K562 (cell line): ENCODE measurements at regions not wholly inside any gene's neighbourhood (a gene's known extent, or its start where the extent isn't known, plus 50 kb on each side); places are given as distances from the start of the nearest gene placed in this dataset.

Experiments
- ATF3 ChIP-seq, 2 experiments: fragments of 450-650 bp in 1 of 2; sonication (generic) in 1 of 2; formaldehyde crosslinking in 1 of 2; IDR thresholded peaks in 1 of 2; conservative IDR thresholded peaks in 1 of 2; 2 replicates each; pipeline versions ENCODE4 v1.6.1 to v1.8.1; 2016 to 2023; ENCODE audit warnings: mild to moderate bottlenecking in 2 of 2, moderate library complexity in 2 of 2, inconsistent platforms in 1 of 2, missing genetic modification reagents in 1 of 2
- CBX2 ChIP-seq: fragments of 200-600 bp; sonication (generic); IDR thresholded peaks from one replicate; pipeline ENCODE4 v1.6.1; 2012; ENCODE audit warnings: mild to moderate bottlenecking, low read length, inconsistent platforms; ENCODE audit not compliant: insufficient read depth, poor library complexity, severe bottlenecking
- CTCF ChIP-seq, 3 experiments: IDR thresholded peaks in 2 of 3; conservative IDR thresholded peaks in 1 of 3; 2 replicates each; pipeline ENCODE4 v1.5.1; 2011 to 2012; ENCODE audit warnings: low read length in 3 of 3, mild to moderate bottlenecking in 3 of 3, control low read depth in 2 of 3, improper control_type of control experiment in 1 of 3, inconsistent platforms in 1 of 3, low read depth in 1 of 3, mixed read lengths in 1 of 3, moderate library complexity in 1 of 3; ENCODE audit not compliant: insufficient read depth in 2 of 3
- E2F5 ChIP-seq: sonication (generic); formaldehyde crosslinking; IDR thresholded peaks from 2 replicates; pipeline ENCODE4 v1.8.0; 2022; ENCODE audit warnings: mild to moderate bottlenecking, missing genetic modification reagents
- HOXB6 ChIP-seq: fragments of 250-450 bp; sonication (Bioruptor Pico); IDR thresholded peaks from 2 replicates; pipeline ENCODE4 v1.5.1; 2022; ENCODE audit warnings: mild to moderate bottlenecking, borderline replicate concordance
- MTF1 ChIP-seq: fragments of 250-450 bp; sonication (Bioruptor Pico); IDR thresholded peaks from 2 replicates; pipeline ENCODE4 v1.9.0; 2021; ENCODE audit warnings: moderate library complexity, mild to moderate bottlenecking, inconsistent platforms, borderline replicate concordance
- REST ChIP-seq, 2 experiments: fragments of 450-650 bp; formaldehyde crosslinking in 1 of 2; IDR thresholded peaks; 2 replicates each; pipeline versions ENCODE4 v1.4.0 to v1.6.1; 2014 to 2020; ENCODE audit warnings: mild to moderate bottlenecking in 2 of 2, borderline replicate concordance in 1 of 2, low read depth in 1 of 2
- SAFB2 ChIP-seq: fragments of 200-400 bp; formaldehyde crosslinking; IDR thresholded peaks from 2 replicates; pipeline ENCODE4 v1.6.1; 2018; ENCODE audit warnings: borderline replicate concordance, low read length, low read depth, moderate library complexity; ENCODE audit not compliant: severe bottlenecking
- TAF1 ChIP-seq: IDR thresholded peaks from 2 replicates; pipeline ENCODE4 v1.6.1; 2011; ENCODE audit warnings: mild to moderate bottlenecking, low read length, moderate library complexity; ENCODE audit not compliant: insufficient read depth, control insufficient read depth, severe bottlenecking; ENCODE audit errors: extremely low read depth
- ZFPM2 ChIP-seq: fragments of 250-450 bp; sonication (Bioruptor Pico); IDR thresholded peaks from 2 replicates; pipeline ENCODE4 v1.5.1; 2022; ENCODE audit warnings: mild to moderate bottlenecking

- TF ChIP-seq ZFPM2 (CRISPR knock-in tag) (no peak), MTF1 (CRISPR knock-in tag) (no peak), ATF3 (IDR thresholded peaks at IDR 0.05) (no peak), ATF3 (CRISPR knock-in tag; conservative IDR thresholded peaks at IDR 0.05) (no peak), SAFB2 (no peak), HOXB6 (CRISPR knock-in tag) (no peak), TAF1 (no peak), CBX2 (no peak), CTCF (IDR thresholded peaks at IDR 0.05 in 2 of 3, conservative IDR thresholded peaks at IDR 0.05 in 1 of 3; ENCODE audit: insufficient read depth in 2 of 3, low read depth in 1 of 3, low read length in 3 of 3) (no peak), REST (IDR thresholded peaks at IDR 0.05; ENCODE audit: borderline replicate concordance) (no peak), REST (CRISPR knock-in tag; IDR thresholded peaks at IDR 0.05; ENCODE audit: low read depth) (no peak), E2F5 (CRISPR knock-in tag) (no peak)
Observed at GRCh38 chr18:27652480-27653121, 467.5 kb upstream of the CHST9 start.
